HG02870 (cell line): ENCODE measurements at regions not wholly inside any gene's neighbourhood (a gene's known extent, or its start where the extent isn't known, plus 50 kb on each side); places are given as distances from the start of the nearest gene placed in this dataset.

Experiments used
- ATAC-seq: cut with Tn5 transposase; IDR thresholded peaks from one replicate; pipeline ENCODE4 v1.9.1; 2021; ENCODE audit warnings: mild to moderate bottlenecking, moderate library complexity; ENCODE audit not compliant: unreplicated experiment

GRCh38 chr1:59078070-59078800, 218.7 kb upstream of the FGGY start:
- no peak for ATAC-seq

DNA sequence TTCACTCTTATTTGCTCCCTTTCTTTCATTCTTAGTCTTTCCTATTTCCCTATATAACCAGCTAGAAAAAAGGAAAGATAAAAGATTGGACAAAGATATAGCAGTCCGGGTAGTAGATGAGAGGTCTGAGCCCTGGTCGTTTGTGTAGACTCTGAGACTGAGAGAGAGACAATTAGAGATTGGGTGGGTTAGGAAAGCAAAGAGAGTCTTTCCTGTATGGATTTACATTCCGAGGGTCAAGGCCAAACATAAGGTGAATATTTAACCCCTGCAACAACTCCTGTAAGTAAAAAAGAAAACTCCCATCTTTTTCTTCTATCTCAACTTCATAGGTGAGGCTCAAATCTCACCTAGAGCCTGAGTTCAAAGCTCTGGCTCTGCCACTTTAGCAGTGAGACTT, 218.0 kb upstream of the FGGY start:
- ATAC-seq: no peak

- ATAC-seq: no peak
Observed at GRCh38 chr1:59079434-59080140, 217.3 kb upstream of the FGGY start.

GRCh38 chr1:59081181-59081580, 215.7 kb upstream of the FGGY start:
- ATAC-seq: no peak

DNA sequence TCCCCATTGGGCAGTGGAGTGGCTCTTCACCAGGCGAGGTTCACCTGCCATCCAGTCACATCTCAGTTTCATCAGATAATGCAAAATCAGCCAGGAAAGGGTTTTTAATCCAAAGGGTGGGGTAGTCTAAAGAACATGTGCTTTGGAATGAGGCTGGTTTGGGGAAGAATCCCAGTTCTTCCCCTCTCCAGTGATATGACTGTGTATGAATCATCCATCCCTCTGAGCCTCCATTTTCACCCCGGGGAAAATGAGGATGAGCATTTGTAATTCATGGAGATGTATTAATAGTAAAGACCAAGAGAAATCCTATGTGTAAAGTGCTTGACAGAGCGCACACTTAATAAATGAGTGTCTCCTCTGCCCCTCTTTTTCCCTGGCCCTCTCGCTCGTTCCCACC, 215.1 kb upstream of the FGGY start:
- no peak for ATAC-seq

- no peak for ATAC-seq
Observed at GRCh38 chr1:59083946-59084865, 212.7 kb upstream of the FGGY start.

DNA sequence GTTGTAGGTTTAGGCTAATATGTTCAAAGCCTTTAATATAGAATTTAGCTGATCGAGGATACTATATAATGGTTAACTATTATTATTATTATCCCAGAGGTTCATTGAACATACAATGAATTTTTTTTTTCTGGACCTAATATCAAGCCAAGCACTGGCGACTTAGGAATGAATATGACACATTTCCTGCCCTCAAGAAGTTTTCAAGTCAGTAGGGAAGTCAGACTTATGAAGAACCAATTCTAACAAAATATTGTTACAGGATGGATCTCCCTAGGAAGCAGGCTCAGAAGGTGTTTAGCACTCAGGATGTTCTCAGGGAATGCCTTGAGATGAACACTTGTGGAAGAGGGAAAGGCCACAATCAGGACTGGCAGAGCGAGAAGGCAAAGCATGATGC, 211.8 kb upstream of the FGGY start:
- ATAC-seq: no peak

GRCh38 chr1:59089036-59089798, 207.7 kb upstream of the FGGY start:
- no peak for ATAC-seq

DNA sequence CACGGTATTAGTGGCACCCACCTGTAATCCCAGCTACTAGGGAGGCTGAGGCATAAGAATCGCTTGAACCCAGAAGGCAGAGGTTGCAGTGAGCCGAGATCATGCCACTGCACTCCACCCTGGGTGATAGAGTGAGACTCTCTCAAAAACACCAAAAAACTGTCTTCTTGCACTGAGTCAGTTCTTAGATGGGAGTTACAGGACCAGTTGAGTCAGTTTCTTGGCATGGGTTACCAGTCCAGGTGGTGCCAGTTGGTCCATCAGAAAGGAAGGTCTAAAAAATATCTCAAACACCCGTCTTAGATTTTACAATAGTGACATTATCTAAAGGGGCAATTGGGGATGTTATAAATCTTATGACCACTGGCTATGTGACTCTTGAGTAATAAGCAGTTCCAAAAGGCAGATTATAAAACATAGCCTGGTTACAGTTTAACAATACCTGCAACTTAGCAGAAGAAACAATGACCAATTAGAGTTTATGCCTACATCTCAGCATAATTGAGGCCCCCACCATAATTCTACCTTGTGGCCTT, 206.9 kb upstream of the FGGY start:
- no peak for ATAC-seq

- no peak for ATAC-seq
Observed at GRCh38 chr1:59092126-59092525, 204.8 kb upstream of the FGGY start.

GRCh38 chr1:59094001-59094400, 202.9 kb upstream of the FGGY start:
- ATAC-seq: no peak

DNA sequence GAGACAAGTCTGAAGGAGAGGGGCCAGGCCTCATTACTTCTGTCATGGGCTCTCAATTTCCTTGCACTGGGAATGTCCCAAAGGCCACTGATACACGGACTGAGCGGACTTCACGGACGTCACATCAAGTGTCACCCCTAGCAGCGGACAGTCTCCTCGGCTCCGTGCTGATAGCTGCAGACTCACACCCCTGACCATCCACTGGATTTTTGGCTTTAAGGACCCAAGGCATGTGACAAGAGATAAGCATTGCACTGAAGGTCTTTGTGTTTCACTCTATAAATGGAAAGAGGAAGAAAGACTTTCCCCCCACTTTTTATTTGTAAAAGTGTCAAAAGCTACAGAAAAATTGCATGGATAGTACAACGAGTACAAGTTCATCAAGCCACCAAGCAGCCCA, 200.4 kb upstream of the FGGY start:
- ATAC-seq: no peak

DNA sequence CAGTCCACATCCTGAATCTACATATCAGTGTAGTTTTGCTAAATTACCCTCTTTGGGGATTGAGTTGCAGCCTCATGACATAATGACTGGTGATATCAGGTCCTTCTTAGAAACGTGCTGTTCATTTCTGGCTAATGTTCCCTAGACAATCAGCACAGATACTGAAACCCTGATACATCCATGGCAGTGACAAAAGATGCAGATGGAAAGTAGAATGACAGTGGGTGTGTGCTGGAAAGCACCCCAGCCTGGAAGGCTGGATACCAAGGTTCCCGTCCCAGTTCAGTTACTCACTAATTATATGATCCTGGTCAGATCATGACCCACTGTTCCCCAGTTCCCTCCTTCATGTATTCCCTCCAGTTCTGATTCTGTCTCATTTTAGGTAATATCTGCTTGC, 198.2 kb upstream of the FGGY start:
- ATAC-seq: no peak

DNA sequence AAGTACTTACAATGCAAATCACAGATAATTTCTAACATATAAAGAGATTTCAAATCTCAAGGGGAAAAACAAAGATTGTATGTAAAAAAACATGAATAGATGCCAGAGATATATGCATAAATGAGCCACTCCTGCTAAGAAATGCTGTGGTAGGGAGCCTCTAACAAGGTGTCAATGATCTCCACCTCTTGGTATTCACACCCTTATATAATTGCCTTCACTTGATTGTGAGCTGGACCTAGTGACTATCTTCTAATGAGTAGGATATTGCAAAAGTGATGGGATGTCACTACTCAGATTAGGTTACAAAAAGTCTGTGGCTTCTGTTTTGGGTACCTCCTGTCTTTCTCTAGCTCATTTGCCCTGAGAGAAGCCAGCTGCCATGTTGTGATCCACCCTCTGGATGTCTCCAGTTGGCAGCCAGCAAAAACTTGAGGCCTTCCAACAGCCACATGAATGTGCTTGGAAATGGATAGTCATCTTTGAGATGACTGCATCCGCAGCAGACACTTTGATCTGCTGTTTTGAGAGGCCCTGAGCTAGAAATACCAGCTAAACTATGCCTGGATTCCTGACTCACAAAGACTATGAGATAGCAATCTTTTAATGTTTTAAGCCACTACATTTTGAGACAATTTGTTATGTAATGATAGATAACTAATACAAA, 196.1 kb upstream of the FGGY start:
- ATAC-seq: no peak

DNA sequence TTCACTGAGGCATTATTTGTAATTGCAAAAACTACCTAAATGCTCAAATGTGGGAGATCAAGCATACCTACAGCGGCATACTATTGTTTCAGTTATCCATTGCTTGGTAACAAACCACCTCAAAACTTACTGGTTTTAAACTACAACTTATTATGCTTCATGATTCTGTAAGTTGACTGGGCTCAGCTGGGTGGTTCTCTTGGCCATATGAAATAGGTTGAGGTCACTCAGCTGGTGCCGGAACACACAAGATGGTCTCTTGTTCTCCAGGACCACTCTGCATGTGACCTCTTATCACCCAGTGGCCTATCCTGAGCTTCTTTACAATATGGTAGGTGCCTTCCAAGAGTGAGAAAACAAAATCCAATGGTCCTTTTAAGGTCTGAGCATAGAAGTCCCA, 195.4 kb upstream of the FGGY start:
- no peak for ATAC-seq

- ATAC-seq: no peak
Observed at GRCh38 chr1:59103457-59103856, 193.4 kb upstream of the FGGY start.

DNA sequence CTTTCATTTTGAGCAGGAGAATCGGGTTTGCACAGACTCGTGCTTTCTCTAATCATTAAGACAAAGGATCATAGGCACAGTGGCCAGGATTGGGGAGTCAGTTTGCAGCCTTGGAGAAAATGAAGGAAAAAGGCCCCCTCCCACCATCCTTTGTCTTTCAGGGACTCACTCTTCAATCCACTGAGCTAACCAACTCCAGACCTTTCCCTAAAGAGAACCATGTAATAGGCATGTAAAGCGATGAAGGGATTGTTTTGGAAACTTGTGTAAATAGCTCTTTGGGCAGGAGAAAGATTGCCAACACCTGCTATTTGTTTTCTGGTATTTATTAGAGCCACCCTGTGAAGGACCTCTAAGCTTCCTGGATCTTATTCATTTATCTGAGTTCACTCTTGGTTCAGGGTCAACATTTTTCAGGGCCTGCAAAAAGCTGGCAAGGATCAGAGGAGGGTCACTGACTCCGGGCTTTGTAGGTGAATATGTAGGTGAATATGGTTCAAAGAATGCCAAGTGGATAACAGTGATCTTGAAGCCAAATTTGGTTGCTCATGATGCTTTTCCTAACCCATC, 192.6 kb upstream of the FGGY start:
- ATAC-seq: no peak

DNA sequence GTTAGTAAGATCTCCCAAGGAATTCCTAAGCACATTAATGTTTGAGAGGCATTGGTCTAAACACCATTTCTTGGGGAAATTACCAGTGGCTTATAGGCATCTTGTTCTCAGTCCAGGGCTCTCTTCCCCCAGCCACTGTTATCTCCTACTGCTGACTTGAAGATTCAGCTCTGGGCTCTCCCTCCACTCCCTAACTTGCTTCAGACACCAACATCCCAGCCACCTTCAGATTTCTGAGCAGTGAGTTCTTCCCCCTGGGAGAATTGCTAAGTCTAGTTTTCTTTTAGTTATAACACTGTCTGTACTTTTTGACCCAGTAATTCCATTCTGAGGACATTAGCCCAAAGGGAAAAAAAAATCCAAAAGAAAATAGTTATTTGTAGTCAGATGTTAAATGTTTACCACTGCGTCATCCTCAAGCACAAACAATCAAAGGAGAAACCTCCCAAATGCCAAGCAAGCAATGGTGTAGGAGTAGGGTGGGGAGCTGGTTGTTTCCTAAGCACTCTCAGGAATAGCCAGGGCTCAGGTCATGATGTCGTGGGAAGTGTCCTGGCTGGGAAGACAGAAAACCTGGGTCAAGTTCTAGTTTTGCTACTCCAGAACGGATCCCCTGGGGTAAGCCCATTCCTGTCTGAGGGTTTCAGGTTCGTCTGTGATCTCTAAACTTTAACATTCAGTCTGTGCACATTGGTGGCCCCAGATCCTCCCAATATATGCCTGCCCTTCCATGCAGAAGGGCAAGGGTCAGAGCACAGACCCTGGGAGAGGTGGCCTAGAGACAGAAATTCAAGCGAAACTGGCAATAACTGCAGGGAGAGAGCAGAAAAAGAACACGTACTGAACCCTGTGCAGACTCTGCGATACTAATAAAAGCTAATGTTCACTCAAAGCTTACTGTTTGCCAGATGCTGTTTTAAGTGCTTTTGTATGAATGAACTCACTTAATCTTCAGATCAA, 191.1 kb upstream of the FGGY start:
- ATAC-seq: no peak

DNA sequence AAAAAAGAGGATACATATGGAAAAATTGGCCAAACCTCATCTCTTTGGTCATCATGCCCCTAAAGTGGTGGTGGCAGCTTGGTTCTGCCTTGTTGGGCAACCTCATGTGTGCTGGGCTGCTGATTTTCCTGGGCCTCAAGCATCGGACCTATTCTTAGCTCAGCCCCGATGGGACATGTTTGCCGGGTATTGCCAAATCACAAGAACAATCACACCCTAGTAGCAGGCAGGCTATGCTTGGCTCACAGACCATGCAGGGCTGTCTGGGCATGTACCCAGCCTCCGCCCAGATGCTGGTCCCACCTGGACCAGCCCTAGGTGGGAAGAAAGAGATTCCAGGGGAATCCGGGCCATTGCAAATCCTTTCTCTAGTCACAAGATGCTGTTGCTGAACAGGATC, 189.4 kb upstream of the FGGY start:
- ATAC-seq: no peak
